ENCODE measurements at regions not wholly inside any gene's neighbourhood (a gene's known extent, or its start where the extent isn't known, plus 50 kb on each side); places are given as distances from the start of the nearest gene placed in this dataset.

DNA sequence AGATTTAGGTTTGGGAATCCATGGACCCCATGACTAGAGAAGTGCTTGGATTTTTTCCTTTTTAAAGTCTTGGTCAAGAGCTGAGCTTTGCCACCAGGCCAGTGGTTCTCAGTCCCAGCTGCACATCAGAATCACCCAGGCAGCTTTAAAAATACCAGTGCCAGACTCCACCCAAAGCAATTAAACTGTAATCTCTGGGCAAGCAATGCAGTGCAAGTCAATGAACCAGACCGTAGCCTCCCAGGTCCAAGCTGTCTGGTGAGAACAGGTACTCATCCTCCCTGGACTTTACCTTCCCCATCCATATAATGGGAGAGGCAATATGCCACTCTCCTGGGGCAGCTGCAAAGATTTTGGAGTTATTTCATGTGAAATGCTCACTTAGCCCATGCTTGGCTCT, 223.1 kb upstream of the CDH5 start:
- TF ChIP-seq, protein P1, sequence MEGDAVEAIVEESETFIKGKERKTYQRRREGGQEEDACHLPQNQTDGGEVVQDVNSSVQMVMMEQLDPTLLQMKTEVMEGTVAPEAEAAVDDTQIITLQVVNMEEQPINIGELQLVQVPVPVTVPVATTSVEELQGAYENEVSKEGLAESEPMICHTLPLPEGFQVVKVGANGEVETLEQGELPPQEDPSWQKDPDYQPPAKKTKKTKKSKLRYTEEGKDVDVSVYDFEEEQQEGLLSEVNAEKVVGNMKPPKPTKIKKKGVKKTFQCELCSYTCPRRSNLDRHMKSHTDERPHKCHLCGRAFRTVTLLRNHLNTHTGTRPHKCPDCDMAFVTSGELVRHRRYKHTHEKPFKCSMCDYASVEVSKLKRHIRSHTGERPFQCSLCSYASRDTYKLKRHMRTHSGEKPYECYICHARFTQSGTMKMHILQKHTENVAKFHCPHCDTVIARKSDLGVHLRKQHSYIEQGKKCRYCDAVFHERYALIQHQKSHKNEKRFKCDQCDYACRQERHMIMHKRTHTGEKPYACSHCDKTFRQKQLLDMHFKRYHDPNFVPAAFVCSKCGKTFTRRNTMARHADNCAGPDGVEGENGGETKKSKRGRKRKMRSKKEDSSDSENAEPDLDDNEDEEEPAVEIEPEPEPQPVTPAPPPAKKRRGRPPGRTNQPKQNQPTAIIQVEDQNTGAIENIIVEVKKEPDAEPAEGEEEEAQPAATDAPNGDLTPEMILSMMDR (conservative IDR thresholded peaks at IDR 0.05 in 1 of 2, IDR thresholded peaks at IDR 0.05 in 1 of 2; ENCODE audit: extremely low read depth in 1 of 2, insufficient read depth in 1 of 2, low read depth in 1 of 2, low read length in 2 of 2): no peak
- no peak for TF ChIP-seq EZH2 (IDR thresholded peaks at IDR 0.05; ENCODE audit: borderline replicate concordance, low read length)
